Activated CD4-positive, alpha-beta memory T cell treated with anti-CD3 and anti-CD28 coated beads for 36 hours (primary cell): ENCODE measurements at regions not wholly inside any gene's neighbourhood (a gene's known extent, or its start where the extent isn't known, plus 50 kb on each side); places are given as distances from the start of the nearest gene placed in this dataset.

Experiments used
- CTCF ChIA-PET: fragments of 350-600 bp; sonication (Branson Sonifier 250); formaldehyde crosslinking; loops from one replicate; lab custom pipeline; 2021; ENCODE audit warnings: antibody characterized with exemption, inconsistent platforms; lab: Charles Lee
- POLR2A ChIA-PET: fragments of 350-600 bp; sonication (Branson Sonifier 250); formaldehyde crosslinking; loops from one replicate; lab custom pipeline; 2021; ENCODE audit warnings: antibody characterized with exemption; lab: Charles Lee
- DNase-seq: peaks from one replicate; pipeline ENCODE4 v3.0.0-alpha.2; 2020
- H3K27ac Mint-ChIP-seq: one replicate; pipeline ENCODE4 v1.8.0; 2021; ENCODE audit warnings: mixed read lengths
- H3K27me3 Mint-ChIP-seq: one replicate; pipeline ENCODE4 v1.8.0; 2021; ENCODE audit warnings: mixed read lengths
- H3K36me3 Mint-ChIP-seq: one replicate; pipeline ENCODE4 v1.8.0; 2021; ENCODE audit warnings: mixed read lengths
- H3K4me1 Mint-ChIP-seq: one replicate; pipeline ENCODE4 v1.8.0; 2021; ENCODE audit warnings: low read depth, mixed read lengths
- H3K4me3 Mint-ChIP-seq: one replicate; pipeline ENCODE4 v1.8.0; 2021; ENCODE audit warnings: mild to moderate bottlenecking, mixed read lengths
- H3K9me3 Mint-ChIP-seq: one replicate; pipeline ENCODE4 v1.8.0; 2021; ENCODE audit warnings: mixed read lengths
- intact Hi-C: fragments of 100-400 bp; cut with micrococcal nuclease; formaldehyde crosslinking; loops from one replicate; pipeline ENCODE4 v1.15.1; 2023

GRCh38 chr14:94944636-94945258 is 174.8 kb upstream of the GSC start:
- H3K27ac Mint-ChIP-seq = no peak overlapping the region

GRCh38 chr14:94942601-94943000 is 172.7 kb upstream of the GSC start:
- ChIA-PET POLR2A (no interaction called here), CTCF (interaction anchor here (0.6 kb wide), 1 partner anchor 13 kb away, joined by 4 read pairs; no protein-coding TSS in a partner anchor)
- DNase-seq = no peak
- intact Hi-C loops = no loop called here
- Mint-ChIP-seq H3K27ac (no peak overlapping the region), H3K4me3 (no peak overlapping the region), H3K27me3 (no peaks in the 10 kb centered on the region), H3K36me3 (no peaks in the 10 kb centered on the region), H3K4me1 (peaks cover 8% of the 10 kb centered on the region), H3K9me3 (peaks cover under 1% of the 10 kb centered on the region)

More at GRCh38 chr14:94944636-94945258, 174.8 kb upstream of the GSC start:
- CTCF ChIA-PET = no interaction called here
- intact Hi-C loops = no loop called here
- POLR2A ChIA-PET = no interaction called here
- no peaks in the 10 kb centered on the region for H3K36me3 Mint-ChIP-seq
- H3K9me3 Mint-ChIP-seq = peaks cover 2% of the 10 kb centered on the region
- no peak overlapping the region for H3K4me3 Mint-ChIP-seq
- H3K27me3 Mint-ChIP-seq = no peaks in the 10 kb centered on the region
- no peak for DNase-seq
- peaks cover 8% of the 10 kb centered on the region for H3K4me1 Mint-ChIP-seq

- CTCF ChIA-PET = no interaction called here
- H3K4me1 Mint-ChIP-seq = peaks cover 6% of the 10 kb centered on the region
- no peak overlapping the region for H3K4me3 Mint-ChIP-seq
- DNase-seq = no peak
- H3K27me3 Mint-ChIP-seq = no peaks in the 10 kb centered on the region
- H3K36me3 Mint-ChIP-seq = no peaks in the 10 kb centered on the region
- H3K9me3 Mint-ChIP-seq = no peaks in the 10 kb centered on the region
- H3K27ac Mint-ChIP-seq = no peak overlapping the region
- intact Hi-C loops = no loop called here
- POLR2A ChIA-PET = no interaction called here
Measured at GRCh38 chr14:94941311-94941710, 171.4 kb upstream of the GSC start.

- POLR2A ChIA-PET = no interaction called here
- Mint-ChIP-seq H3K4me1 (no peaks in the 10 kb centered on the region), H3K27me3 (no peaks in the 10 kb centered on the region), H3K4me3 (no peak overlapping the region), H3K9me3 (no peaks in the 10 kb centered on the region), H3K27ac (no peak overlapping the region), H3K36me3 (no peaks in the 10 kb centered on the region)
- CTCF ChIA-PET = no interaction called here
- intact Hi-C loops = no loop called here
- no peak for DNase-seq
Measured at GRCh38 chr14:94940263-94940993, 170.5 kb upstream of the GSC start.

GRCh38 chr14:94938016-94938415 is 168.1 kb upstream of the GSC start:
- Mint-ChIP-seq H3K4me1 (no peaks in the 10 kb centered on the region), H3K27me3 (no peaks in the 10 kb centered on the region), H3K27ac (no peak overlapping the region), H3K36me3 (no peaks in the 10 kb centered on the region), H3K9me3 (no peaks in the 10 kb centered on the region), H3K4me3 (no peak overlapping the region)
- no peak for DNase-seq
- intact Hi-C loops = no loop called here
- CTCF ChIA-PET = no interaction called here
- POLR2A ChIA-PET = no interaction called here

- Mint-ChIP-seq H3K27ac (no peak overlapping the region), H3K4me3 (no peak overlapping the region), H3K9me3 (no peaks in the 10 kb centered on the region), H3K27me3 (no peaks in the 10 kb centered on the region), H3K36me3 (no peaks in the 10 kb centered on the region), H3K4me1 (no peaks in the 10 kb centered on the region)
- POLR2A ChIA-PET = no interaction called here
- DNase-seq = no peak
- CTCF ChIA-PET = no interaction called here
- intact Hi-C loops = no loop called here
Measured at GRCh38 chr14:94936901-94937685, 167.2 kb upstream of the GSC start.

- H3K27me3 Mint-ChIP-seq = no peaks in the 10 kb centered on the region
- ChIA-PET POLR2A (no interaction called here), CTCF (no interaction called here)
- H3K4me1 Mint-ChIP-seq = no peaks in the 10 kb centered on the region
- no peak overlapping the region for H3K27ac Mint-ChIP-seq
- H3K36me3 Mint-ChIP-seq = no peaks in the 10 kb centered on the region
- intact Hi-C loops = no loop called here
- no peaks in the 10 kb centered on the region for H3K9me3 Mint-ChIP-seq
- no peak overlapping the region for H3K4me3 Mint-ChIP-seq
- DNase-seq = no peak
Measured at GRCh38 chr14:94936401-94936892, 166.5 kb upstream of the GSC start.

GRCh38 chr14:94935706-94936300 is 165.9 kb upstream of the GSC start:
- H3K4me1 Mint-ChIP-seq = no peaks in the 10 kb centered on the region

GRCh38 chr14:94934276-94934810 is 164.4 kb upstream of the GSC start:
- H3K4me3 Mint-ChIP-seq = no peak overlapping the region
- intact Hi-C loops = no loop called here
- H3K27ac Mint-ChIP-seq = no peak overlapping the region
- no peaks in the 10 kb centered on the region for H3K9me3 Mint-ChIP-seq
- no peak for DNase-seq
- H3K36me3 Mint-ChIP-seq = no peaks in the 10 kb centered on the region
- ChIA-PET POLR2A (no interaction called here), CTCF (no interaction called here)
- H3K27me3 Mint-ChIP-seq = no peaks in the 10 kb centered on the region
- no peaks in the 10 kb centered on the region for H3K4me1 Mint-ChIP-seq

More at GRCh38 chr14:94935706-94936300, 165.9 kb upstream of the GSC start:
- H3K4me3 Mint-ChIP-seq = no peak overlapping the region
- CTCF ChIA-PET = no interaction called here
- POLR2A ChIA-PET = no interaction called here
- no peak overlapping the region for H3K27ac Mint-ChIP-seq
- intact Hi-C loops = no loop called here
- no peaks in the 10 kb centered on the region for H3K36me3 Mint-ChIP-seq
- no peaks in the 10 kb centered on the region for H3K27me3 Mint-ChIP-seq
- no peak for DNase-seq
- H3K9me3 Mint-ChIP-seq = no peaks in the 10 kb centered on the region

GRCh38 chr14:94933486-94933885 is 163.6 kb upstream of the GSC start:
- no peak overlapping the region for H3K27ac Mint-ChIP-seq
- H3K4me1 Mint-ChIP-seq = no peaks in the 10 kb centered on the region
- H3K9me3 Mint-ChIP-seq = no peaks in the 10 kb centered on the region
- ChIA-PET POLR2A (no interaction called here), CTCF (no interaction called here)
- no peaks in the 10 kb centered on the region for H3K36me3 Mint-ChIP-seq
- H3K4me3 Mint-ChIP-seq = no peak overlapping the region
- no peak for DNase-seq
- intact Hi-C loops = no loop called here
- H3K27me3 Mint-ChIP-seq = no peaks in the 10 kb centered on the region

GRCh38 chr14:94932589-94932988 is 162.7 kb upstream of the GSC start:
- Mint-ChIP-seq H3K4me3 (no peak overlapping the region), H3K36me3 (no peaks in the 10 kb centered on the region), H3K27ac (no peak overlapping the region), H3K9me3 (no peaks in the 10 kb centered on the region), H3K27me3 (no peaks in the 10 kb centered on the region), H3K4me1 (no peaks in the 10 kb centered on the region)
- CTCF ChIA-PET = no interaction called here
- intact Hi-C loops = no loop called here
- DNase-seq = no peak
- POLR2A ChIA-PET = no interaction called here

GRCh38 chr14:94930690-94931089 is 160.8 kb upstream of the GSC start:
- no peaks in the 10 kb centered on the region for H3K4me1 Mint-ChIP-seq
- no peaks in the 10 kb centered on the region for H3K36me3 Mint-ChIP-seq
- POLR2A ChIA-PET = no interaction called here
- CTCF ChIA-PET = no interaction called here
- intact Hi-C loops = no loop called here
- no peak overlapping the region for H3K4me3 Mint-ChIP-seq
- peaks cover 2% of the 10 kb centered on the region for H3K27me3 Mint-ChIP-seq
- H3K27ac Mint-ChIP-seq = no peak overlapping the region
- H3K9me3 Mint-ChIP-seq = no peaks in the 10 kb centered on the region
- DNase-seq = no peak
